Omental fat pad (tissue), 3 donors: ENCODE measurements at regions not wholly inside any gene's neighbourhood (a gene's known extent, or its start where the extent isn't known, plus 50 kb on each side); places are given as distances from the start of the nearest gene placed in this dataset.
A peak's percentile ranks its signal among the peaks of the same experiment; 100 is the strongest.

Experiments
- ATAC-seq: fragments of 150-250 bp; one replicate; pipeline ENCODE4 v1.9.1; 2016; ENCODE audit warnings: mild to moderate bottlenecking, moderate library complexity; ENCODE audit not compliant: low FRiP score
- DNase-seq: peaks from one replicate; pipeline ENCODE4 v3.0.0-alpha.2; 2019; ENCODE audit warnings: low spot score
- TF ChIP-seq, protein P1 (sequence below), 3 donors: fragments of 450-650 bp; IDR thresholded peaks; one replicate each; pipeline ENCODE4 v1.5.1; 2016 to 2017; ENCODE audit warnings: antibody characterized with exemption in 3 of 3, mild to moderate bottlenecking in 3 of 3, moderate library complexity in 2 of 3

DNA sequence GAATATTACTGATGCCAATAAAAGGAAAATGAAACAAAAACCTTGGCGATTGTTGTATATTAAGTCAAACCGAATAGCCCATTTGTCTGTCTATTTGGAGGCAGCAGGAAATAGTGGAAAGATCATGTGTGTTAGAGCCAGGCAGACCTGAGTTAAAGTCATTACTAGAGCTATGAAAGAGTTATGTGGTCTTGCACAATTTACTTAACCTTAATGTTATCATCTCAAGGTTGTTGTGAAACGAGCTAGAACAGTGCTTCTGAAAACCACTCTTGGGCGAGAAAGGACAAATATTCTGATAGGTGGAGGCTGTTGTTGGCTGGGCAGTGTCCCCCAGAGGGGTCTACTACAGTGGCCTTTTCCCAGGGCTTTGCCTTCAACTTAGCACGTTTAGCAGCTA is 60.0 kb upstream of the NUP160 start:
- TF ChIP-seq, protein P1, sequence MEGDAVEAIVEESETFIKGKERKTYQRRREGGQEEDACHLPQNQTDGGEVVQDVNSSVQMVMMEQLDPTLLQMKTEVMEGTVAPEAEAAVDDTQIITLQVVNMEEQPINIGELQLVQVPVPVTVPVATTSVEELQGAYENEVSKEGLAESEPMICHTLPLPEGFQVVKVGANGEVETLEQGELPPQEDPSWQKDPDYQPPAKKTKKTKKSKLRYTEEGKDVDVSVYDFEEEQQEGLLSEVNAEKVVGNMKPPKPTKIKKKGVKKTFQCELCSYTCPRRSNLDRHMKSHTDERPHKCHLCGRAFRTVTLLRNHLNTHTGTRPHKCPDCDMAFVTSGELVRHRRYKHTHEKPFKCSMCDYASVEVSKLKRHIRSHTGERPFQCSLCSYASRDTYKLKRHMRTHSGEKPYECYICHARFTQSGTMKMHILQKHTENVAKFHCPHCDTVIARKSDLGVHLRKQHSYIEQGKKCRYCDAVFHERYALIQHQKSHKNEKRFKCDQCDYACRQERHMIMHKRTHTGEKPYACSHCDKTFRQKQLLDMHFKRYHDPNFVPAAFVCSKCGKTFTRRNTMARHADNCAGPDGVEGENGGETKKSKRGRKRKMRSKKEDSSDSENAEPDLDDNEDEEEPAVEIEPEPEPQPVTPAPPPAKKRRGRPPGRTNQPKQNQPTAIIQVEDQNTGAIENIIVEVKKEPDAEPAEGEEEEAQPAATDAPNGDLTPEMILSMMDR (IDR thresholded peaks at IDR 0.05) = no peak
- DNase-seq (no peak), ATAC-seq (peak; percentile 50)

DNA sequence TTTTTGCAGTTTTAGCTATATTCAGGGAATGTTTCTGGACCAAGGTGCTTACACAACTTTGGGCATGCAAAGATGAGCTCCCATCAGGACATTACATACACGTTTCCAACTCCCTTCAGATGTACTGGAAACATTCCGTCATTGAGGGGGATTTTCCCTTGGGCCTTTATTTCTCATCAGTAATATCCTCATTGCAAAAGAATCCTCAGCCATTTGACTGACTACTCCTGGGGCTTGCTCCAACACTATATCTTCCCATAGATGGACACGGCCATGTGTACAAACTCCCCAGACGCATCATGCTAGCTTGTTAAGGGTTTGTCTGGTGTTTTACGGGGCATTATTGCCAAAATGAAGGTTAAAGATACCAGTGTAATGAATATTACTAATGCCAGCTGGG is 59.3 kb upstream of the NUP160 start:
- DNase-seq (no peak), ATAC-seq (peak; percentile 96)
- TF ChIP-seq, protein P1 (IDR thresholded peaks at IDR 0.05) = no peak

DNA sequence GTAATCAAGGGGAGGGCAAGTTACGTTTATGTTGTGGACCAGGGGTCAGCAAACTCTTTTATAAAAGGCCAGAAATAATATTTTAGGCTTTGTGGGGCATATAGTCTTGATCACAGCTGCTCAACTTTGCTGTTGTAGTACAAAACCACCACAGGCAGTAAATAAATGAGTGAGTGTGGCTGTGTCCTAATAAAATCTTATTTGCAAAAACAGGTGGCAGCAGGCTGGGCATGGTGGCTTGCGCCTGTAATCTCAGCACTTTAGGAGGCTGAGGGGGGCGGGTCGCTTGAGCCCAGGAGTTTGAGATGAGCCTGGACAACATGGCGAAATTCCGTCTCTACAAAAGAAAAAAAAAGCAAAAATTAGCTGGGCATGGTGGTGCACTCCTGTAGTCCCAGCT is 57.9 kb upstream of the NUP160 start:
- DNase-seq (no peak), ATAC-seq (no peak)
- TF ChIP-seq, protein P1 (IDR thresholded peaks at IDR 0.05) = no peak

DNA sequence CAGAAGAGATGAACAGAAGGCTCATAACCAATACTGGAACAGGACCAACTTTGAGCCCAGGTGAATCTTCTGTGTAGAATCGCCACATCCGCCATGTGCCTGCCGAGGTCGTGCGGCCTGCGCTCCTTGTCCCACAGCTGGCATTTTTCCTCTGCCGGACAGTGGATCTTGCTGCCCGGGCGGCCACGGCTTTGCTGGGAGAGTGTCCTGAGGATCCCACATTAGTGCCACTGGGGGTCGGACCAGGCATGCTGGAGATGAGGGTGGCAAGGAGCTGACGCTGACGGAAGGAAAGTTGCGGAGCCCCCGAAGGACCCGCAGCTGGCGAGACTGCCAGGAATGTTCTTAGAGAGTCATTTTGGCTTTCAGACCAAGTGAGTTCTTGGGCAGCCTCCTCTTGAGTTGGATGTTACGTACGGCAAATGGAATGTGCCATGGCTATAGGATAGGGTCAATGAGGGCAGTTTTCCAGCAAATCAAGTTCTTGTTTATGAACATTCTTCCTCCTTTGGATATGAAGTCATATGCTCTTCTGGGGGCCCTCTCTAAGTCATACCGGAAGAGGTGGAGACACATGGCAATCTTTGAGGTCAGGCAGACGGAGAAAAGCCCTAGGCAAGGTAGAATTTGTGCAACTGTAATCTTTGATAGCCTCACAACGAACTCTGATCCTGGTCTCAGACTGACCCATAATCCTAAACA is 57.4 kb upstream of the NUP160 start:
- DNase-seq (no peak), ATAC-seq (no peak)
- TF ChIP-seq, protein P1 (IDR thresholded peaks at IDR 0.05) = no peak

DNA sequence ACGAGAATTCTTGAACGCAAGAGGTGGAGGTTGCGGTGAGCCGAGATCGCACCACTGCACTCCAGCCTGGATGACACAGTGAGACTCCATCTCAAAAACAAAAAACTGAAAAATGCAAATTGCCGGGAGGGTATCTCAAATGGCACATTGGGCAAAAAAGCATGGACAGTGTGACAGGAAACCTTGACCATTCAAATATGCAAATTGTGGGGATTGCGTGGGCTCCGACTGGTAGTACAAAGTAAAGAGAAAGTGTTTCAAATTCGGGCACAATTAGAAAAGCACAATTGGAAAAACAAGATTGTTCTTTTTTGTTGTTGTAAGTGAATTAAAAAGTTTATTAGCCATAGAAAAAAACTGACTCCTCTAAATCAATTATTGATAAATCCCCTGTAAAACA is 56.7 kb upstream of the NUP160 start:
- no peak for ATAC-seq
- TF ChIP-seq, protein P1 (IDR thresholded peaks at IDR 0.05) = no peak
- no peak for DNase-seq

DNA sequence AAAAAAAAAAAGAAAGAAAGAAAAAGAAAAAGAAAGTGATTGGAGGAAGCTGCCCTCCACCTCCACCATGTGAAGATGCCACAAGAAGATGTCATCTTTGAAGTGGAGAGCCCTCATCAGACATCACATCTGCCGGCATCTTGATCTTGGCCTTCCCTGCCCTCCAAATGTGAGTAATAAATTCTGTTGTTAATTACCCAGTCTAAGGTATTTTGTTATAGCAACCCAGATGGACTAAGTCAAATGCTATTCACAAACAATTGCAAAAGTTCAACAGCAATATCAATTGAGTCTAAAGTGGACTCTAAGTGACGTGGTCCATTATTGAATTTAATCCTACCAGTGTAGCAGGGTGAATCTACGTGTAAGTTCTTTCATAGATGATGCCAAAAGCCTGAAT is 55.9 kb upstream of the NUP160 start:
- DNase-seq (no peak), ATAC-seq (no peak)
- TF ChIP-seq, protein P1 (IDR thresholded peaks at IDR 0.05) = no peak

DNA sequence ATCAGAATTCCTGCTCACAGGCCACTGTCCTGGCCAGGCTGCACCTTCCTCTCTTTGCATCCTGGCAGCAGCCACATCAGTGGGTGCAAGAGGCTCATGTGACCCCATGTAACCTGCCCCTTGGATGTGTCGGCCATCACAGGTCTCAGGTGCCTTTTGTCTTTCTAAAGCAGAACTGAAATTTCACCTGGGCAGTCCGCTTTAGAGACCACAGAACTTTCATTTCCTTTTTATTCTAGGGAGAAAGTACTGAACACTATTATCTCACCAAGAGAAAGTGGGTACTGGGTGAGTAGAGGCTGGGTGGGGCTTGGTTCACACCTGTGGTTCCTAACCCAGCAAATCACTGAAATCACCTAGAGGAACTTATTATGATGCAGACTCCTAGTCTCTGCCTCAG is 51.7 kb upstream of the NUP160 start:
- ATAC-seq (no peak), DNase-seq (no peak)
- TF ChIP-seq, protein P1 (IDR thresholded peaks at IDR 0.05) = no peak
